NCI-H2029 (cell line): ENCODE measurements at regions not wholly inside any gene's neighbourhood (a gene's known extent, or its start where the extent isn't known, plus 50 kb on each side); places are given as distances from the start of the nearest gene placed in this dataset.
"Not testable (repeated sequence)": the region's sequence is repeated elsewhere in the genome, so short reads cannot be mapped to it uniquely, and the experiment has no call there.

Experiments used
- DNase-seq: peaks from one replicate; lab custom pipeline; 2025; lab: John Stamatoyannopoulos, UW

DNA sequence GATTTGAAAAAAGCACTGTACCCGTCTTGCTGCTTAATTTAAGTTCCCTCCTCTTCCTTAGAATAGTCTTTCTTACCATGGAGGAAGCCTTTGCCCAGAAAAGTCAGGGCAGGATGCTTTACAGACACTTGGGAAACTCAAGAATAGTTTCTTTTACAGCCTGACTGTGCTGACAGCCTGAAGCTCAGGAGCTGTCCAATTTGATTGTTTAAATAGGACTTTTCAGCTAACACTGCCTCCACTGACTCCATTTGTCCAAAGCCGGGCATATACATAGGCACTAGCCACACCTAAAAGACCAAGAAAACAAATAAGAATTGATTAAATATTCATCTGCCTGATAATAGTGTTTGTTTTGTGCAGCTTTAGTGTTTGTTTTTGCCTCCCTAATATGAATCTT is 110.9 kb upstream of the L3MBTL4 start:
- DNase-seq: no peak

DNA sequence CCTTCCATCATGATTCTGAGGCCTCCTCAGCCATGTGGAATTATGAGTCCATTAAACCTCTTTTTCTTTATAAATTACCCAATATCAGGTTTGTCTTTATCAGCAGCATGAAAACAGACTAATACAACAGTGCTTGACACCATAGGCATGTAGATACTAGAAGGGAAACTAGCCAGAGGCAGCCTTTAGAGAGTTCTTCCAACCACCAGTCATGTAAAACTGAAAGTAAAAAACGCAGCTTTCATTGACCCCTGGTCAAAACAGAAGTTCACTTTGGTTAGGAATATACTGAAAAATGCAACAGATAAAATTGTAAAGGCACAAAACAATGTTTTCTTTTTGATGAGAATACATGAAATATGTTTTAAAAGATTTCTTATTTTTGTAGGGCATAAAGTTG is 122.8 kb upstream of the L3MBTL4 start:
- no peak for DNase-seq

GRCh38 chr18:6541131-6541679 is 126.5 kb upstream of the L3MBTL4 start:
- DNase-seq: not testable (repeated sequence)

DNA sequence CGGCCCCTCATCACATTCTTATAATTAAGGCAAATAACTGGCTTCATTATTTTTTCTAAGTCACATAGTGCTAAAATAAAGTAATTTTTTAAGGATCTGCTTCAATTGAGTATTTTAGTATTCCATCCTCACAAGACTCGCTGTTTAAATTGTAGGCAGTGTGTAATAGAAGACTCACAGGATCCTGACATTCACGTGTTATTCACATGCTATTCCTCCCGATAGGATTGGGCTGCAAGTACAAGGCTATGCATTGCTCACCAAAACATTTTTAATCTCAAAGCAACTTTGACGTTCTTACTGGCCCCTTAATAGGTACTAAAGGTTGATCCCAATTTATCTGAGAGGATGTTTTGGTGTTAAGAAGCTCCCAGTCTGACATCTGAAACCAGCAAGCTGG is 127.6 kb upstream of the L3MBTL4 start:
- no peak for DNase-seq

- peak; percentile 16 for DNase-seq
These were observed 128.7 kb upstream of the L3MBTL4 start for GRCh38 chr18:6543330-6543908.

DNA sequence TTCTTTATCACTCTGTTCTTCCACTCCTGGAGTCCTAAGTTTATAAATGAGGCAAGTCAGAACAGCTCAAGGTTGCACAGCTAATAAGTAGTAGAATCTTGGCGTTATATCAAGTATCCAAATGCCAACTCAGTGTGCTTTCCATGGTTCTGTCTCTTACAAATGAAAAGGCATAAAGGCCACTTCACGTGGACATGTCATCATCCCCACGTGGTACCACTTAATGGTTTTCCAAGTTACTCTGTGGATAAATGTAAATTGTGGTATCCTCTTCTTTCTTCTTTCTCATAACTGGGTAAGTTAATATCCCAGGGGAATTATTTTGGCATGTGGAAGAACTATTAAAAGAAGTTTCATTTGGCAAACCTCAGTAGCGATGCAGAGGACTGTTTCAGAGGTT is 131.5 kb upstream of the L3MBTL4 start:
- no peak for DNase-seq

DNA sequence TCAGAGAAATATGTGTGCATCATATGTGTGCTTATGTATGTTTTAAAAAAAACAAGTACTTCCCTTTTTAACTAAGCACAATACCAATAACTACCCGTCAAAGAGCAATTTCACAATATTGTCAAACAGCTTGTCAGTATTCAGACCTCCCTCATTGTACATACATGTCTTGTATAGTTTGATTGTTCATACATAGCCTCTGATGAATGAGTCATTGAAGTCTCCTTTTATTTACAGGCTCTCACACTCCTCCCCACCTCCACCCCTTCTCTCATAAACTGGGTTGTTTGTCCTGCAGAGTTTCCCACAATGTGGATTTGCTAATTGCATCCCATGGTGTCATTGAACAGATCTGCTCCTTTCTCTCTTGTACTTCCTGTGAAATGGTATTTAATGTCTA is 132.8 kb upstream of the L3MBTL4 start:
- no peak for DNase-seq

GRCh38 chr18:6553234-6553900 is 138.7 kb upstream of the L3MBTL4 start:
- DNase-seq: no peak

GRCh38 chr18:6557057-6557769 is 142.5 kb upstream of the L3MBTL4 start:
- DNase-seq: no peak

DNA sequence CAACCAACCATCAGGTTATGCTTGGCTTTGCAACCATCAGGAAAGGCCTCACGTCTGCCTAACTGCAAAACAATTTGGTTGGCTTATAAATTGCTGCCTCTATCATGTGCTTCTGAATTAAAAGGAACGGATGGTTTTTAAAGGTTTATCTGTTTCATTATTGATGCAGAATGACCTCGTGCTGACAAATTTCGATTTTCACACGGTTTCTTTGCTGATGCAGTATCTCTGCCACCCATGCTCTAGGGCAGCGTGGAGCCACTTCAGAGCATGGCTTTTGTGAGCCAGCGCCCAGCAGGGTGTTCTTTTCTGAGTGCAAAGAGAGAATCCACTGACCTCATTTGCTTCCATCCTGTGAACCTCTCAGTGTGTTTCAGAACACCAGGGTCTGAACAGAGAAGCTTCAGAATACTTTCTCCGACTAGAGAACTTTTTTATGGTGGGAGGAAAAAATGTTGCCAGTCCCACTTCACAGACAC is 143.1 kb upstream of the L3MBTL4 start:
- no peak for DNase-seq

DNA sequence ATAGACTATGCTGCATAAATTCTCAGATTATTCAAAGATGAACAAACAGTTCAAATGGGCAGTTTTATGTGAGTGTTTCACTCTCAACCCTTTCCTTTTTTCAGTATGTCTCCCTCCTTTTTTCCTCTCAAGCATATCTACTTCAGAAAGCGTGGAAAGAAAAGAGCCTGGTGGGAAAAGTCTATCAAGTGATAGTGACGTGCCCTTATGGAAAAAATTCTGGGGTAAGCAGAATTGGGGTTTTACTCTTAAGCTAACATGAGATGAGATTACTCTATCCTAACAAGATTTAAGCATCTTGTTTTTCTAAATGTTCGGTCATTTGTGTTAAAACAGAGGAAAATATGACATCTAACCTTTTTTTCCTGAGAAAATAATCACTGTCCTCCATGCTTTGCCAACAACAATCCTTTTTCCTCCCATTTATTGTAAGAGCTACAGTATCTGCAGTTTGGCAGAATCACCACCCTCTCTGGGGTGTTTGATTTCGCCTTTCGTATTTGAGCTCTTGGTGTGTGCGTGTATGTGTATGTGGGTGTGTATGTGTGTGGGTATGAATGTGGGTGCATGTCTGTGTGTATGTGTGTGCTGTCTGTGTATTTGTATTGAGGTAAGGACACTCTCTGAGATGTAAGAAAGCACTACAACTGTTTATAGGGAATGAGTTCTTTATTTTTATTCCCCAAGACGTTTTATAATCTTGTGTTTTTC is 143.9 kb upstream of the L3MBTL4 start:
- DNase-seq: no peak

DNA sequence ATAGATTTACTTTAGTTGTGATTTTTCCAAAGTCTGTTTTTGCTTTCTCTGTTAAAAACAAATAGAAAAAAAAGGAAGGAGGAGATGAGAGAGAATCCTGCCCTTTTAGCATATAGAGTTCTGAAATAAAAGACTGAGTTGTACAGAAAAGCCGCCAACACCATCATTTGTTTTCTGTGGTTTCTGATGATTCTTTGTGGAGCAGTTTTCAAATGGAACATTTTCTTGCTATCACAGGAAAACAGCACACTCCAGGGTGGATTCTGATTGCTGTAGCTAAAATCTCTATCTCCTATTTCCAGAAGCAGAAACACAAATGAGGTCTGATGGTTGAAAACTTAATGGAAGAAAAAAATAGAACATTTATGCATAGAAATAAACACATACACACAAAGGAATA is 144.6 kb upstream of the L3MBTL4 start:
- no peak for DNase-seq

GRCh38 chr18:6561016-6561415 is 146.3 kb upstream of the L3MBTL4 start:
- no peak for DNase-seq

- DNase-seq: no peak
These were observed 146.7 kb upstream of the L3MBTL4 start for GRCh38 chr18:6561420-6561861.

DNA sequence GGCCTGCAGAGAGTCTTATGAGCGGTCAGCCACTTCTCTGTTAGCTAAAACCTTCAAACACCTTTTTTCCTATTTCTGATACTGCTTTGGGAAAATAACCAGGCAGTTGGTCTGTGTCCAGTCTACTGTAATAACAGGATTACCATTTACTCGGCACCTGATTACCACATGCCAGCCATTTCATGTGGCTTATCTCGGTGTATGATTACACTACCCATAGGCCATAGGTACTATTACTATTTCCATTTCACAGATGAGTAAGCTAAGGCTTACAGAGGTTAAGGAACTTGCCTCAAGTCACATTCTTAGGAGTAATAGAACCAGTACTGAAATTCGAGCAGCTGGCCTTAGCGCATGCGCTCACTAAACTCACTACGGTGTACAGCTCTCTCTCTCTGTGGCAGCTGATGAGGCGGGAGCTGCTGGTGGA is 147.2 kb upstream of the L3MBTL4 start:
- no peak for DNase-seq

- DNase-seq: no peak
These were observed 149.2 kb upstream of the L3MBTL4 start for GRCh38 chr18:6563896-6564295.

GRCh38 chr18:6564950-6565814 is 150.5 kb upstream of the L3MBTL4 start:
- DNase-seq: no peak

DNA sequence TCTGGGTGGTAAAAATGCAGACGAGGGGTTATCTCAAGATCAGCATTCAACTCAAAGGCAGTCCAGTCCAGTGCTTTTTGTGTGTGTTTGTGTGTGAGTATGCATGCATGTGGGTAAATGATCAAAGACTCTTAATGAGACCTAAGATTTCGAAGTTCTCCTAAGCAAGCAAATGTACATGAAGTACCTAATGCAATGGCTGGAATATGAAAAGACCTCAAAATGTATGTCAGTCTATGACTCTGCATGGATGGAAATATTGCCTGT is 151.0 kb upstream of the L3MBTL4 start:
- no peak for DNase-seq

- DNase-seq: no peak
These were observed 151.7 kb upstream of the L3MBTL4 start for GRCh38 chr18:6566338-6566911.

- no peak for DNase-seq
These were observed 155.1 kb upstream of the L3MBTL4 start for GRCh38 chr18:6569813-6570212.

GRCh38 chr18:6570581-6571238 is 156.0 kb upstream of the L3MBTL4 start:
- no peak for DNase-seq
